C4-2B (cell line): ENCODE measurements at regions not wholly inside any gene's neighbourhood (a gene's known extent, or its start where the extent isn't known, plus 50 kb on each side); places are given as distances from the start of the nearest gene placed in this dataset.

Source experiments
- ZFX ChIP-seq: fragments of 450-650 bp; IDR thresholded peaks from 2 replicates; pipeline ENCODE4 v1.6.1; 2017
- TF ChIP-seq, protein P1 (sequence below): fragments of 450-650 bp; conservative IDR thresholded peaks from 2 replicates; pipeline ENCODE4 v1.5.1; 2017; ENCODE audit warnings: mild to moderate bottlenecking

DNA sequence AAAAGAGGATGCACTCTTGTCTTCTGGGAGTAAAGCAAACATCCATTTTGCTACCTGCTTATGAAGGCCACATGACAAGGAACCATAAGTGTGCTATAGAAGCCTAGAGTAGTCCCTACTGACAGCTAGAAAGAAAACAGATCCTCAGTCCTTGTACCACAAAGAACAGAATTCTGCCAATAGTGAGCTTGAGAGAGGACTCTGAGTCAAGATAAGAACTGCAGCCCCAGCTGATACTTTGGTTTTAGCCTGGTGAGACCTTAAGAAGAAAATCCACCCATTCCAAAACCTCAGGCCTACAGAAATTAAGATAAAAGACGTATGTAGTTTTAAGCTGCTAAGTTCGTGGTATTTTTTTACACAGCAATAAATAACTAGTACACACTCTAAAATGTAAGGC, 914.6 kb downstream of the PCDH19 start:
- TF ChIP-seq, protein P1, sequence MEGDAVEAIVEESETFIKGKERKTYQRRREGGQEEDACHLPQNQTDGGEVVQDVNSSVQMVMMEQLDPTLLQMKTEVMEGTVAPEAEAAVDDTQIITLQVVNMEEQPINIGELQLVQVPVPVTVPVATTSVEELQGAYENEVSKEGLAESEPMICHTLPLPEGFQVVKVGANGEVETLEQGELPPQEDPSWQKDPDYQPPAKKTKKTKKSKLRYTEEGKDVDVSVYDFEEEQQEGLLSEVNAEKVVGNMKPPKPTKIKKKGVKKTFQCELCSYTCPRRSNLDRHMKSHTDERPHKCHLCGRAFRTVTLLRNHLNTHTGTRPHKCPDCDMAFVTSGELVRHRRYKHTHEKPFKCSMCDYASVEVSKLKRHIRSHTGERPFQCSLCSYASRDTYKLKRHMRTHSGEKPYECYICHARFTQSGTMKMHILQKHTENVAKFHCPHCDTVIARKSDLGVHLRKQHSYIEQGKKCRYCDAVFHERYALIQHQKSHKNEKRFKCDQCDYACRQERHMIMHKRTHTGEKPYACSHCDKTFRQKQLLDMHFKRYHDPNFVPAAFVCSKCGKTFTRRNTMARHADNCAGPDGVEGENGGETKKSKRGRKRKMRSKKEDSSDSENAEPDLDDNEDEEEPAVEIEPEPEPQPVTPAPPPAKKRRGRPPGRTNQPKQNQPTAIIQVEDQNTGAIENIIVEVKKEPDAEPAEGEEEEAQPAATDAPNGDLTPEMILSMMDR: no peak
- no peak for TF ChIP-seq ZFX
